HEK293 (cell line): ENCODE measurements at regions not wholly inside any gene's neighbourhood (a gene's known extent, or its start where the extent isn't known, plus 50 kb on each side); places are given as distances from the start of the nearest gene placed in this dataset.

Experiments used
- CTCF ChIP-seq: fragments of 450-650 bp; formaldehyde crosslinking; IDR thresholded peaks from 2 replicates; pipeline ENCODE4 v1.5.1; 2016; ENCODE audit warnings: missing biosample characterization, missing genetic modification characterization
- KLF1 ChIP-seq: fragments of 450-650 bp; formaldehyde crosslinking; IDR thresholded peaks from 2 replicates; pipeline ENCODE4 v1.5.1; 2016; ENCODE audit warnings: missing biosample characterization, missing genetic modification characterization
- YY1 ChIP-seq: fragments of 450-650 bp; formaldehyde crosslinking; IDR thresholded peaks from 2 replicates; pipeline ENCODE4 v1.5.1; 2018; ENCODE audit warnings: missing biosample characterization, missing genetic modification characterization
- TF ChIP-seq, protein P1 (sequence below): fragments of 450-650 bp; formaldehyde crosslinking; IDR thresholded peaks from 2 replicates; pipeline ENCODE4 v1.5.1; 2016; ENCODE audit warnings: missing biosample characterization, missing genetic modification characterization, low read depth

GRCh38 chr2:41705634-41706033, 342.2 kb upstream of the PKDCC start:
- TF ChIP-seq CTCF (tag by site-specific recombination) = no peak
- TF ChIP-seq KLF1 = no peak
- TF ChIP-seq, protein P1, sequence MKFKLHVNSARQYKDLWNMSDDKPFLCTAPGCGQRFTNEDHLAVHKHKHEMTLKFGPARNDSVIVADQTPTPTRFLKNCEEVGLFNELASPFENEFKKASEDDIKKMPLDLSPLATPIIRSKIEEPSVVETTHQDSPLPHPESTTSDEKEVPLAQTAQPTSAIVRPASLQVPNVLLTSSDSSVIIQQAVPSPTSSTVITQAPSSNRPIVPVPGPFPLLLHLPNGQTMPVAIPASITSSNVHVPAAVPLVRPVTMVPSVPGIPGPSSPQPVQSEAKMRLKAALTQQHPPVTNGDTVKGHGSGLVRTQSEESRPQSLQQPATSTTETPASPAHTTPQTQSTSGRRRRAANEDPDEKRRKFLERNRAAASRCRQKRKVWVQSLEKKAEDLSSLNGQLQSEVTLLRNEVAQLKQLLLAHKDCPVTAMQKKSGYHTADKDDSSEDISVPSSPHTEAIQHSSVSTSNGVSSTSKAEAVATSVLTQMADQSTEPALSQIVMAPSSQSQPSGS = no peak
- TF ChIP-seq YY1 (tag by site-specific recombination) = no peak
